RWPE2 (cell line): ENCODE measurements at regions not wholly inside any gene's neighbourhood (a gene's known extent, or its start where the extent isn't known, plus 50 kb on each side); places are given as distances from the start of the nearest gene placed in this dataset.

Source experiments
- ATAC-seq: fragments of 200-7000 bp; cut with Tn5 transposase; 3 replicates; pipeline ENCODE4 v1.9.1; 2021; ENCODE audit warnings: low read depth
- DNase-seq: peaks from one replicate; pipeline ENCODE4 v3.0.0-alpha.2; 2020; ENCODE audit warnings: low spot score
- H3K27ac ChIP-seq: fragments of 450-650 bp; 2 replicates; pipeline ENCODE4 v1.5.1; 2017; ENCODE audit warnings: mild to moderate bottlenecking; ENCODE audit not compliant: poor library complexity, severe bottlenecking
- H3K27me3 ChIP-seq: fragments of 250-450 bp; sonication (Bioruptor Pico); 2 replicates; pipeline ENCODE4 v1.5.1; 2021; ENCODE audit warnings: mild to moderate bottlenecking, moderate library complexity; ENCODE audit not compliant: insufficient read depth, poor library complexity, severe bottlenecking
- H3K36me3 ChIP-seq: fragments of 250-450 bp; sonication (Bioruptor Pico); 2 replicates; pipeline ENCODE4 v1.5.1; 2020; ENCODE audit warnings: low read depth, mild to moderate bottlenecking, moderate library complexity
- H3K4me1 ChIP-seq: fragments of 250-450 bp; sonication (Bioruptor Pico); 2 replicates; pipeline ENCODE4 v1.5.1; 2021; ENCODE audit warnings: mild to moderate bottlenecking, moderate library complexity; ENCODE audit not compliant: insufficient read depth, poor library complexity, severe bottlenecking
- H3K4me3 ChIP-seq: fragments of 250-450 bp; sonication (Bioruptor Pico); 2 replicates; pipeline ENCODE4 v1.5.1; 2021; ENCODE audit warnings: mild to moderate bottlenecking, moderate library complexity; ENCODE audit not compliant: severe bottlenecking
- H3K9me3 ChIP-seq: fragments of 250-450 bp; sonication (Bioruptor Pico); 2 replicates; pipeline ENCODE4 v1.5.1; 2021; ENCODE audit warnings: mild to moderate bottlenecking, moderate library complexity; ENCODE audit not compliant: severe bottlenecking
- CTCF ChIP-seq: fragments of 450-650 bp; IDR thresholded peaks from one replicate; pipeline ENCODE4 v1.5.1; 2017; ENCODE audit warnings: mild to moderate bottlenecking, moderate library complexity; ENCODE audit not compliant: poor library complexity, severe bottlenecking

- no peak overlapping the region for H3K27ac ChIP-seq
- no peaks in the 10 kb centered on the region for H3K4me1 ChIP-seq
- DNase-seq (no peak), ATAC-seq (no peak; the same call in 2 of the 3 replicates)
- H3K36me3 ChIP-seq = no peaks in the 10 kb centered on the region
- no peak overlapping the region for H3K4me3 ChIP-seq
- no peaks in the 10 kb centered on the region for H3K9me3 ChIP-seq
- no peak for TF ChIP-seq CTCF
- no peaks in the 10 kb centered on the region for H3K27me3 ChIP-seq
These were observed 367.5 kb upstream of the ACTBL2 start for GRCh38 chr5:57850109-57850508.

GRCh38 chr5:57845025-57845424 lies 362.4 kb upstream of the ACTBL2 start:
- Histone ChIP-seq H3K9me3 (no peaks in the 10 kb centered on the region), H3K27ac (no peak overlapping the region), H3K4me1 (peaks cover 30% of the 10 kb centered on the region), H3K36me3 (no peaks in the 10 kb centered on the region), H3K27me3 (no peaks in the 10 kb centered on the region), H3K4me3 (no peak overlapping the region)
- DNase-seq = no peak
- no peak for ATAC-seq
- TF ChIP-seq CTCF = no peak

GRCh38 chr5:57844410-57844809 lies 361.8 kb upstream of the ACTBL2 start:
- Histone ChIP-seq H3K9me3 (no peaks in the 10 kb centered on the region), H3K4me3 (no peak overlapping the region), H3K4me1 (peaks cover 36% of the 10 kb centered on the region), H3K27ac (no peak overlapping the region), H3K36me3 (no peaks in the 10 kb centered on the region), H3K27me3 (no peaks in the 10 kb centered on the region)
- ATAC-seq (no peak), DNase-seq (no peak)
- TF ChIP-seq CTCF = no peak

- TF ChIP-seq CTCF = no peak
- H3K4me1 ChIP-seq = peaks cover 50% of the 10 kb centered on the region
- ATAC-seq = no peak
These were observed 360.4 kb upstream of the ACTBL2 start for GRCh38 chr5:57843059-57843367.

GRCh38 chr5:57842364-57843058 lies 359.9 kb upstream of the ACTBL2 start:
- no peaks in the 10 kb centered on the region for H3K36me3 ChIP-seq
- no peak for TF ChIP-seq CTCF
- no peak overlapping the region for H3K4me3 ChIP-seq
- no peak for ATAC-seq
- no peaks in the 10 kb centered on the region for H3K9me3 ChIP-seq
- H3K27ac ChIP-seq = peak overlapping the region; percentile 99
- H3K4me1 ChIP-seq = peaks cover 55% of the 10 kb centered on the region
- DNase-seq = no peak
- no peaks in the 10 kb centered on the region for H3K27me3 ChIP-seq

More at GRCh38 chr5:57843059-57843367, 360.4 kb upstream of the ACTBL2 start:
- Histone ChIP-seq H3K27ac (peak overlapping the region; percentile 99), H3K4me3 (no peak overlapping the region), H3K9me3 (no peaks in the 10 kb centered on the region), H3K36me3 (no peaks in the 10 kb centered on the region), H3K27me3 (no peaks in the 10 kb centered on the region)
- DNase-seq = no peak
